ENCODE measurements at regions not wholly inside any gene's neighbourhood (a gene's known extent, or its start where the extent isn't known, plus 50 kb on each side); places are given as distances from the start of the nearest gene placed in this dataset.

DNA sequence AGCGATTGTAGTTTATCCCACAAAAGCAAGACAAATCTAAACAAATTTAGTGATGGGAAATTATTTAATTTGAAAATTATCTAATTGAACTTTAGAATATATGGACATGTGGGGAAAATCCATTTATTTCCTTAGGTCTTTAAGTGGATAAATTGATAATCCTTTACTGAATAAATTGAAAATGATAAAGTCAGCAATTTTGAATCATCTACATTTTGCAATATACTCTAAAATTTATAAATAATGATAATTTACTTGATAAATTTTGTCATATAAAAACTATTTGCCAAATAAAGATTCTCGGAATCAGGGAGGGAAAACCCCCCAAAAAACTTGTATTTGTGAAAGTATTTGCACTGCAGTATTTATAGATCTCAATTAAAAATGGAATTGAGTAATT is 875.3 kb upstream of the SLITRK5 start:
- Histone ChIP-seq H3K9ac (ENCODE audit: low read length) (no peak overlapping the region), H3K36me3 (replicated peaks; ENCODE audit: insufficient read depth, low read length) (no peaks in the 10 kb centered on the region), H3K4me2 (ENCODE audit: low read depth, low read length) (no peak overlapping the region), H3K79me2 (ENCODE audit: low read length) (no peaks in the 10 kb centered on the region), H3K27me3 (replicated peaks; ENCODE audit: insufficient read depth, low read length) (no peaks in the 10 kb centered on the region), H3K27ac (ENCODE audit: low read length) (no peak overlapping the region), H3F3A (ENCODE audit: insufficient read depth, low read length) (no peaks in the 10 kb centered on the region), H3K4me3 (ENCODE audit: low read length) (no peak overlapping the region), H3K4me1 (ENCODE audit: low read length) (no peaks in the 10 kb centered on the region), H3K9me3 (replicated peaks; ENCODE audit: insufficient read depth, low read length) (no peaks in the 10 kb centered on the region), H4K20me1 (ENCODE audit: insufficient read depth, low read length) (no peaks in the 10 kb centered on the region), H2AFZ (ENCODE audit: low read length) (no peak overlapping the region), H3K9me2 (replicated peaks; ENCODE audit: insufficient read depth, low read length) (no peaks in the 10 kb centered on the region)
- TF ChIP-seq EZH2 (optimal IDR thresholded peaks at IDR 0.05; ENCODE audit: low read depth, low read length) (no peak), EZH2phosphoT487 (IDR thresholded peaks at IDR 0.05; ENCODE audit: low read length) (no peak)
- TF ChIP-seq, protein P1, sequence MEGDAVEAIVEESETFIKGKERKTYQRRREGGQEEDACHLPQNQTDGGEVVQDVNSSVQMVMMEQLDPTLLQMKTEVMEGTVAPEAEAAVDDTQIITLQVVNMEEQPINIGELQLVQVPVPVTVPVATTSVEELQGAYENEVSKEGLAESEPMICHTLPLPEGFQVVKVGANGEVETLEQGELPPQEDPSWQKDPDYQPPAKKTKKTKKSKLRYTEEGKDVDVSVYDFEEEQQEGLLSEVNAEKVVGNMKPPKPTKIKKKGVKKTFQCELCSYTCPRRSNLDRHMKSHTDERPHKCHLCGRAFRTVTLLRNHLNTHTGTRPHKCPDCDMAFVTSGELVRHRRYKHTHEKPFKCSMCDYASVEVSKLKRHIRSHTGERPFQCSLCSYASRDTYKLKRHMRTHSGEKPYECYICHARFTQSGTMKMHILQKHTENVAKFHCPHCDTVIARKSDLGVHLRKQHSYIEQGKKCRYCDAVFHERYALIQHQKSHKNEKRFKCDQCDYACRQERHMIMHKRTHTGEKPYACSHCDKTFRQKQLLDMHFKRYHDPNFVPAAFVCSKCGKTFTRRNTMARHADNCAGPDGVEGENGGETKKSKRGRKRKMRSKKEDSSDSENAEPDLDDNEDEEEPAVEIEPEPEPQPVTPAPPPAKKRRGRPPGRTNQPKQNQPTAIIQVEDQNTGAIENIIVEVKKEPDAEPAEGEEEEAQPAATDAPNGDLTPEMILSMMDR (IDR thresholded peaks at IDR 0.05; ENCODE audit: low read length) = no peak
- no peak for DNase-seq

DNA sequence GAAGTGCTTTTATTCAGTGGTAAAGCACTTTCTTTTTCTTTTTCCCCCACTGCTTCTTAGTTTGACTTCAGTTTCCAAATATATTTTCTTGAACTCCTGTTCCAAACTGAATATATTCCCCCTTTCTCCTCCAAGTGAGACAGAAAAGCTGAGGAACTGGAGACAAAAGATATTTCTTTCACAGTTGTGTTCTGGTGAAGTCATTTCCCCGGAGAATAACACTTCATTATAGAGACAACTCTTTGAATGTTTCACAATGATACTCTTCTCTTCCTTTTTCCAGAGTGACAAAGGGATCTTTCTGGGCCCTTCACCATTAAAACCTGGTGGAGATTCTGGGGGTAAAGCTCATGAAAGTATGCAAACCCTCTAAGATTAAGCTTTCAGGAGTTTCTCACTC is 860.8 kb upstream of the SLITRK5 start:
- H2AFZ ChIP-seq (ENCODE audit: low read length) = no peak overlapping the region

DNA sequence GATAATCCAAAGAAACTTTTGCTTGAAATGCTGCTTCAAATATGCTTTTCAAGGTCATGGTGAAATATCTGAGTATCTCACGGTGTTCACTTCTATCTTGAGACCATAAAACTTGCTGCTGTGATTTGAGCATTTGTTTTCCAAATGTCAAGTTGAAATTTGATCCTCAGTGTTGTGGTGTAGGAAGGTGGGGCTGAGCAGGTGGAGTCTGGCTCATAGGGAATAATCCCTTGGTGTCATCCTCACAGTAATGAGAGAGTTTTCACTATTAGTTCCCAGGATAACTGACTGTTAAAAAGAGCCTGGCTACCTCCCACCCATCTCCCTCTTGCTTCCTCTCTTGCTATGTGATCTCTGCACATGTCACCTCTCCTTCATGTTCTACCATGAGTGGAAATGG is 858.0 kb upstream of the SLITRK5 start:
- no peak for DNase-seq
- no peaks in the 10 kb centered on the region for H3K27me3 ChIP-seq (replicated peaks; ENCODE audit: insufficient read depth, low read length)
- H3K36me3 ChIP-seq (replicated peaks; ENCODE audit: insufficient read depth, low read length) = no peaks in the 10 kb centered on the region
- no peaks in the 10 kb centered on the region for H3K79me2 ChIP-seq (ENCODE audit: low read length)
- TF ChIP-seq EZH2phosphoT487 (IDR thresholded peaks at IDR 0.05; ENCODE audit: low read length) (no peak), EZH2 (optimal IDR thresholded peaks at IDR 0.05; ENCODE audit: low read depth, low read length) (no peak)
- TF ChIP-seq, protein P1 (IDR thresholded peaks at IDR 0.05; ENCODE audit: low read length) = no peak
- no peaks in the 10 kb centered on the region for H3K9me2 ChIP-seq (replicated peaks; ENCODE audit: insufficient read depth, low read length)
- H3K27ac ChIP-seq (ENCODE audit: low read length) = no peak overlapping the region
- H4K20me1 ChIP-seq (ENCODE audit: insufficient read depth, low read length) = no peaks in the 10 kb centered on the region
- no peak overlapping the region for H3K9ac ChIP-seq (ENCODE audit: low read length)
- H3K4me1 ChIP-seq (ENCODE audit: low read length) = no peaks in the 10 kb centered on the region
- H2AFZ ChIP-seq (ENCODE audit: low read length) = no peak overlapping the region
- H3K4me2 ChIP-seq (ENCODE audit: low read depth, low read length) = no peak overlapping the region
- H3F3A ChIP-seq (ENCODE audit: insufficient read depth, low read length) = no peaks in the 10 kb centered on the region
- no peak overlapping the region for H3K4me3 ChIP-seq (ENCODE audit: low read length)
- H3K9me3 ChIP-seq (replicated peaks; ENCODE audit: insufficient read depth, low read length) = no peaks in the 10 kb centered on the region

More for the DNA sequence above, 860.8 kb upstream of the SLITRK5 start:
- Histone ChIP-seq H3K4me2 (ENCODE audit: low read depth, low read length) (no peak overlapping the region), H3K27ac (ENCODE audit: low read length) (no peak overlapping the region), H3K9me2 (replicated peaks; ENCODE audit: insufficient read depth, low read length) (no peaks in the 10 kb centered on the region), H3K27me3 (replicated peaks; ENCODE audit: insufficient read depth, low read length) (no peaks in the 10 kb centered on the region), H3K36me3 (replicated peaks; ENCODE audit: insufficient read depth, low read length) (no peaks in the 10 kb centered on the region), H3F3A (ENCODE audit: insufficient read depth, low read length) (no peaks in the 10 kb centered on the region), H3K9ac (ENCODE audit: low read length) (no peak overlapping the region), H3K79me2 (ENCODE audit: low read length) (no peaks in the 10 kb centered on the region), H3K4me1 (ENCODE audit: low read length) (no peaks in the 10 kb centered on the region), H4K20me1 (ENCODE audit: insufficient read depth, low read length) (no peaks in the 10 kb centered on the region), H3K9me3 (replicated peaks; ENCODE audit: insufficient read depth, low read length) (no peaks in the 10 kb centered on the region), H3K4me3 (ENCODE audit: low read length) (no peak overlapping the region)
- no peak for DNase-seq
- TF ChIP-seq EZH2phosphoT487 (IDR thresholded peaks at IDR 0.05; ENCODE audit: low read length) (no peak), EZH2 (optimal IDR thresholded peaks at IDR 0.05; ENCODE audit: low read depth, low read length) (no peak)
- TF ChIP-seq, protein P1 (IDR thresholded peaks at IDR 0.05; ENCODE audit: low read length) = no peak

Data from MM.1S (cell line).